ENCODE measurements at regions not wholly inside any gene's neighbourhood (a gene's known extent, or its start where the extent isn't known, plus 50 kb on each side); places are given as distances from the start of the nearest gene placed in this dataset.

DNA sequence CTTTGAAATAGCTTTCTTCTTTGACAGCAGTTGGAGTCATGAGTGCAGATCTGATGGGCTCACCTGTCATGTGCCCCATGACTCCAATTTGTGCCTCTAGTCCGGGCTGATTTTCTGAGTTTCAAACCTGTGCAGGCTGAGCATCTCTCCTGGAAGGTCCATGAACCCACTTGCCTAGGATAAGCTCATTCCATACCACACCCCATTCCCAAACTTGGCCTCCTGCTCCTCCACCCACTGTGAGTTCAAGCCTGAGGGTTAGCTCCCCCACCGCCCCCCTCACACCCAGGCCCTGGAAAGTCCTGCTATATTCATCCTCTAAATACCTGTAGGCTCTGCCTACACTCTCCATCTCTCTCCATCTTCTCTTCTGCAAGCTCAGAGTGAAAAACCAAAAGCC is 126.8 kb upstream of the VRK1 start:
- intact Hi-C loops (cut with DNase I, micrococcal nuclease) = no loop called here
- TF ChIP-seq, protein P1, sequence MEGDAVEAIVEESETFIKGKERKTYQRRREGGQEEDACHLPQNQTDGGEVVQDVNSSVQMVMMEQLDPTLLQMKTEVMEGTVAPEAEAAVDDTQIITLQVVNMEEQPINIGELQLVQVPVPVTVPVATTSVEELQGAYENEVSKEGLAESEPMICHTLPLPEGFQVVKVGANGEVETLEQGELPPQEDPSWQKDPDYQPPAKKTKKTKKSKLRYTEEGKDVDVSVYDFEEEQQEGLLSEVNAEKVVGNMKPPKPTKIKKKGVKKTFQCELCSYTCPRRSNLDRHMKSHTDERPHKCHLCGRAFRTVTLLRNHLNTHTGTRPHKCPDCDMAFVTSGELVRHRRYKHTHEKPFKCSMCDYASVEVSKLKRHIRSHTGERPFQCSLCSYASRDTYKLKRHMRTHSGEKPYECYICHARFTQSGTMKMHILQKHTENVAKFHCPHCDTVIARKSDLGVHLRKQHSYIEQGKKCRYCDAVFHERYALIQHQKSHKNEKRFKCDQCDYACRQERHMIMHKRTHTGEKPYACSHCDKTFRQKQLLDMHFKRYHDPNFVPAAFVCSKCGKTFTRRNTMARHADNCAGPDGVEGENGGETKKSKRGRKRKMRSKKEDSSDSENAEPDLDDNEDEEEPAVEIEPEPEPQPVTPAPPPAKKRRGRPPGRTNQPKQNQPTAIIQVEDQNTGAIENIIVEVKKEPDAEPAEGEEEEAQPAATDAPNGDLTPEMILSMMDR (IDR thresholded peaks at IDR 0.05) = no peak
- no peaks in the 10 kb centered on the region for H3K36me3 ChIP-seq (ENCODE audit: insufficient read depth, low read length)
- ChIA-PET POLR2A (no interaction called here), CTCF (no interaction called here)
- no peaks in the 10 kb centered on the region for H3K9me3 ChIP-seq (ENCODE audit: control insufficient read depth in 1 of 2, insufficient read depth in 1 of 2, low read length in 2 of 2)
- H3K9me3 Mint-ChIP-seq = no peaks in the 10 kb centered on the region
- no peak overlapping the region for H3K4me3 ChIP-seq (ENCODE audit: low read length)
- H3K4me3 Mint-ChIP-seq = no peak overlapping the region
- no peak overlapping the region for H3K27ac Mint-ChIP-seq
- H3K36me3 Mint-ChIP-seq (ENCODE audit: low read depth) = no peaks in the 10 kb centered on the region
- H3K4me1 Mint-ChIP-seq (ENCODE audit: low read depth) = no peaks in the 10 kb centered on the region
- H3K27me3 ChIP-seq (ENCODE audit: control insufficient read depth in 1 of 2, insufficient read depth in 2 of 2, low read length in 2 of 2) = peaks cover 8 to 29% of the 10 kb centered on the region in 2 experiments
- no peak for DNase-seq
- H3K4me1 ChIP-seq (ENCODE audit: insufficient read depth, low read length) = no peaks in the 10 kb centered on the region
- no peak overlapping the region for H3K27ac ChIP-seq (ENCODE audit: low read depth in 1 of 2, low read length in 2 of 2)
- ATAC-seq (ENCODE audit: poor library complexity) = no peak
- H3K27me3 Mint-ChIP-seq = peaks cover 83% of the 10 kb centered on the region

DNA sequence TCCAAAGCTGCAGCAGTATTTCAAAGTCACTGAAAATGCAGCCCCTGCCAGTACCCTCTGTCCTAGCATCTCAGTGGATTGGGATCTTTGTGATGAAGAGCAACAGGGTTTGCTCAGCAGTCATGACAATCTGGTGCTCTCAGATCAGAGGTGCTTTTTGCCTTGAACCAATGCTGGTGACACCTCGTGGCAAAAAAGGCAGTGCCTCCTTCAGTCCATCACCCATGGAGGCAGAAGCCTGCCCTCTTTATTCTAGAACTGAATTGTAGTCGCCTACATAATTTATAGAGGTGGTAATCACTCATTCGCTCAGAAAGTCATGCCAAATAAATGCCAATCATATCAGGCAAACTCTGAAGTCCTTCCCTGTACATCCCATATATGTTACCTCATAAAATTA is 126.0 kb upstream of the VRK1 start:
- Histone ChIP-seq H3K4me1 (ENCODE audit: insufficient read depth, low read length) (no peaks in the 10 kb centered on the region), H3K9me3 (ENCODE audit: control insufficient read depth in 1 of 2, insufficient read depth in 1 of 2, low read length in 2 of 2) (no peaks in the 10 kb centered on the region), H3K4me3 (ENCODE audit: low read length) (no peak overlapping the region), H3K27me3 (ENCODE audit: control insufficient read depth in 1 of 2, insufficient read depth in 2 of 2, low read length in 2 of 2) (peaks cover 8 to 22% of the 10 kb centered on the region in 2 experiments), H3K27ac (ENCODE audit: low read depth in 1 of 2, low read length in 2 of 2) (no peak overlapping the region), H3K36me3 (ENCODE audit: insufficient read depth, low read length) (no peaks in the 10 kb centered on the region)
- POLR2A ChIA-PET = no interaction called here
- CTCF ChIA-PET = no interaction called here
- H3K9me3 Mint-ChIP-seq = no peaks in the 10 kb centered on the region
- TF ChIP-seq, protein P1 (IDR thresholded peaks at IDR 0.05) = no peak
- no peak overlapping the region for H3K4me3 Mint-ChIP-seq
- no peaks in the 10 kb centered on the region for H3K36me3 Mint-ChIP-seq (ENCODE audit: low read depth)
- ATAC-seq (ENCODE audit: poor library complexity) (no peak), DNase-seq (no peak)
- H3K4me1 Mint-ChIP-seq (ENCODE audit: low read depth) = no peaks in the 10 kb centered on the region
- H3K27ac Mint-ChIP-seq = no peak overlapping the region
- intact Hi-C loops (cut with DNase I, micrococcal nuclease) = no loop called here
- H3K27me3 Mint-ChIP-seq = peaks cover 83% of the 10 kb centered on the region

DNA sequence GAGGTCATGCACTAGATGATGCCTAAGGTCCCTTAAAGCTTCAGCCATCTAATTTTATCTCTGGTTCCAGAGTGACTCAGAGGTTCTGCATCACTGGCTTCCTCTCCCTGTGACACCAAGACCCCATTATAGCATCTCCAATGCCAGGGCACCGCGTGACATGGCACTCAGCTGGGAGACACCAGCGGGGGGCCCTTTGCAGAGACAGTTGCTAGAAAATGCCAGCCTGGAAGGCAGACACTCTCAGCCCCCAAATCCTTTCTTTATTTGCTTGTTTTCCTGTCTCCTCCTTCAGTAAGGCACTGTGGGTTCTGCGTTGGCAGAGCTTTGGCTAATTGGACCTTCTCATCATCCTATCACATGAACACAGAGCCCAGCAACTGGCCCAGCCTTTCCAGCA is 123.5 kb upstream of the VRK1 start:
- no peaks in the 10 kb centered on the region for H3K9me3 ChIP-seq (ENCODE audit: control insufficient read depth in 1 of 2, insufficient read depth in 1 of 2, low read length in 2 of 2)
- POLR2A ChIA-PET = no interaction called here
- DNase-seq = no peak
- CTCF ChIA-PET = no interaction called here
- Mint-ChIP-seq H3K4me3 (no peak overlapping the region), H3K4me1 (ENCODE audit: low read depth) (no peaks in the 10 kb centered on the region), H3K9me3 (no peaks in the 10 kb centered on the region), H3K27me3 (peaks cover 81% of the 10 kb centered on the region), H3K27ac (no peak overlapping the region), H3K36me3 (ENCODE audit: low read depth) (no peaks in the 10 kb centered on the region)
- H3K36me3 ChIP-seq (ENCODE audit: insufficient read depth, low read length) = no peaks in the 10 kb centered on the region
- no peak overlapping the region for H3K4me3 ChIP-seq (ENCODE audit: low read length)
- TF ChIP-seq, protein P1 (IDR thresholded peaks at IDR 0.05) = no peak
- intact Hi-C loops (cut with DNase I, micrococcal nuclease) = no loop called here
- H3K4me1 ChIP-seq (ENCODE audit: insufficient read depth, low read length) = no peaks in the 10 kb centered on the region
- peaks cover 8 to 18% of the 10 kb centered on the region in 2 experiments for H3K27me3 ChIP-seq (ENCODE audit: control insufficient read depth in 1 of 2, insufficient read depth in 2 of 2, low read length in 2 of 2)
- no peak overlapping the region for H3K27ac ChIP-seq (ENCODE audit: low read depth in 1 of 2, low read length in 2 of 2)
- no peak for ATAC-seq (ENCODE audit: poor library complexity)

All from CD4-positive, alpha-beta T cell (primary cell).